Neural progenitor cell (in vitro differentiated cells): ENCODE measurements at regions not wholly inside any gene's neighbourhood (a gene's known extent, or its start where the extent isn't known, plus 50 kb on each side); places are given as distances from the start of the nearest gene placed in this dataset.

ENCODE experiments used
- DNase-seq: peaks from one replicate; pipeline ENCODE4 v3.0.0-alpha.2; 2016; ENCODE audit warnings: low spot score
- H2AFZ ChIP-seq: fragments of 200-600 bp; sonication (generic); replicated peaks from 2 replicates; pipeline ENCODE4 v1.6.1; 2016; ENCODE audit warnings: antibody characterized with exemption
- H3F3A ChIP-seq: fragments of 200-600 bp; sonication (generic); 2 replicates; pipeline ENCODE4 v1.6.1; 2016; ENCODE audit warnings: antibody characterized with exemption, low read depth
- H3K27ac ChIP-seq: fragments of 200-600 bp; sonication (generic); 2 replicates; pipeline ENCODE4 v1.5.1; 2016; ENCODE audit warnings: mild to moderate bottlenecking
- H3K27me3 ChIP-seq: fragments of 200-600 bp; sonication (generic); 2 replicates; pipeline ENCODE4 v1.6.1; 2016; ENCODE audit warnings: mild to moderate bottlenecking, moderate library complexity
- H3K36me3 ChIP-seq: fragments of 200-600 bp; sonication (generic); 2 replicates; pipeline ENCODE4 v1.5.1; 2016
- H3K4me1 ChIP-seq: fragments of 200-600 bp; sonication (generic); 2 replicates; pipeline ENCODE4 v1.6.1; 2016; ENCODE audit warnings: mixed run types
- H3K4me2 ChIP-seq: fragments of 200-600 bp; sonication (generic); 2 replicates; pipeline ENCODE4 v1.6.1; 2016
- H3K4me3 ChIP-seq: fragments of 200-600 bp; sonication (generic); 2 replicates; pipeline ENCODE4 v1.5.1; 2016
- H3K79me2 ChIP-seq: fragments of 200-600 bp; sonication (generic); 2 replicates; pipeline ENCODE4 v1.6.1; 2016; ENCODE audit warnings: low read depth
- H3K9ac ChIP-seq: fragments of 200-600 bp; sonication (generic); 2 replicates; pipeline ENCODE4 v1.6.1; 2016
- H3K9me3 ChIP-seq: fragments of 200-600 bp; sonication (generic); 2 replicates; pipeline ENCODE4 v1.5.1; 2016; ENCODE audit warnings: low read depth
- H4K20me1 ChIP-seq: fragments of 200-600 bp; sonication (generic); 2 replicates; pipeline ENCODE4 v1.6.1; 2016; ENCODE audit warnings: low read depth
- H3K27ac Mint-ChIP-seq: 3 replicates; pipeline ENCODE4 v1.8.0; 2021; ENCODE audit warnings: mixed read lengths
- H3K27me3 Mint-ChIP-seq: 2 replicates; pipeline ENCODE4 v1.8.0; 2022; ENCODE audit warnings: low read depth, mild to moderate bottlenecking, inconsistent platforms, moderate library complexity, mixed read lengths; ENCODE audit not compliant: insufficient read depth
- H3K36me3 Mint-ChIP-seq: 3 replicates; pipeline ENCODE4 v1.8.0; 2021; ENCODE audit warnings: mixed read lengths
- H3K4me1 Mint-ChIP-seq: 3 replicates; pipeline ENCODE4 v1.8.0; 2021; ENCODE audit warnings: mixed read lengths
- H3K4me3 Mint-ChIP-seq: 3 replicates; pipeline ENCODE4 v1.8.0; 2021; ENCODE audit warnings: mild to moderate bottlenecking, moderate library complexity, mixed read lengths
- H3K9me3 Mint-ChIP-seq: 3 replicates; pipeline ENCODE4 v1.8.0; 2020; ENCODE audit warnings: mixed read lengths
- CTCF ChIP-seq: fragments of 200-600 bp; sonication (generic); IDR thresholded peaks from 2 replicates; pipeline ENCODE4 v1.5.1; 2017; ENCODE audit warnings: antibody characterized with exemption, mild to moderate bottlenecking
- EZH2 ChIP-seq: fragments of 200-600 bp; sonication (generic); IDR thresholded peaks from 2 replicates; pipeline ENCODE4 v1.6.1; 2017; ENCODE audit warnings: antibody characterized with exemption, mild to moderate bottlenecking, moderate library complexity
- EZH2phosphoT487 ChIP-seq: fragments of 200-600 bp; sonication (generic); IDR thresholded peaks from 2 replicates; pipeline ENCODE4 v1.6.1; 2017; ENCODE audit warnings: antibody characterized with exemption

- Histone ChIP-seq H3K4me2 (no peak overlapping the region), H3F3A (no peaks in the 10 kb centered on the region), H3K79me2 (no peaks in the 10 kb centered on the region), H3K9ac (no peak overlapping the region), H3K36me3 (no peaks in the 10 kb centered on the region), H4K20me1 (no peaks in the 10 kb centered on the region), H3K27me3 (no peaks in the 10 kb centered on the region), H3K27ac (no peak overlapping the region), H2AFZ (peak overlapping the region; percentile 4), H3K9me3 (no peaks in the 10 kb centered on the region), H3K4me3 (no peak overlapping the region), H3K4me1 (no peaks in the 10 kb centered on the region)
- Mint-ChIP-seq H3K4me3 (no peak overlapping the region), H3K36me3 (no peaks in the 10 kb centered on the region), H3K4me1 (no peaks in the 10 kb centered on the region), H3K27me3 (no peaks in the 10 kb centered on the region), H3K27ac (no peak overlapping the region), H3K9me3 (no peaks in the 10 kb centered on the region)
- peak; percentile 47 for DNase-seq
- TF ChIP-seq EZH2 (no peak), CTCF (no peak), EZH2phosphoT487 (no peak)
These were observed 271.1 kb upstream of the SEMA3D start for GRCh38 chr7:85457911-85458310.

- Histone ChIP-seq H2AFZ (no peak overlapping the region), H3K4me2 (no peak overlapping the region), H3F3A (no peaks in the 10 kb centered on the region), H3K36me3 (no peaks in the 10 kb centered on the region), H3K4me3 (no peak overlapping the region), H3K27me3 (no peaks in the 10 kb centered on the region), H3K79me2 (no peaks in the 10 kb centered on the region), H3K9me3 (no peaks in the 10 kb centered on the region), H3K9ac (no peak overlapping the region), H3K27ac (no peak overlapping the region), H3K4me1 (no peaks in the 10 kb centered on the region), H4K20me1 (no peaks in the 10 kb centered on the region)
- H3K27me3 Mint-ChIP-seq: no peaks in the 10 kb centered on the region
- DNase-seq: no peak
- H3K4me3 Mint-ChIP-seq: no peak overlapping the region
- no peak for TF ChIP-seq EZH2
- no peak for TF ChIP-seq EZH2phosphoT487
- TF ChIP-seq CTCF: no peak
- H3K27ac Mint-ChIP-seq: no peak overlapping the region
- H3K36me3 Mint-ChIP-seq: no peaks in the 10 kb centered on the region
- no peaks in the 10 kb centered on the region for H3K9me3 Mint-ChIP-seq
- no peaks in the 10 kb centered on the region for H3K4me1 Mint-ChIP-seq
These were observed 269.4 kb upstream of the SEMA3D start for GRCh38 chr7:85456254-85456653.

- Mint-ChIP-seq H3K27ac (no peak overlapping the region), H3K4me3 (no peak overlapping the region), H3K4me1 (no peaks in the 10 kb centered on the region), H3K36me3 (no peaks in the 10 kb centered on the region), H3K27me3 (no peaks in the 10 kb centered on the region), H3K9me3 (no peaks in the 10 kb centered on the region)
- Histone ChIP-seq H3K4me3 (no peak overlapping the region), H3K27ac (no peak overlapping the region), H4K20me1 (no peaks in the 10 kb centered on the region), H3K36me3 (no peaks in the 10 kb centered on the region), H2AFZ (no peak overlapping the region), H3K79me2 (no peaks in the 10 kb centered on the region), H3K4me1 (no peaks in the 10 kb centered on the region), H3K9ac (no peak overlapping the region), H3K27me3 (no peaks in the 10 kb centered on the region), H3K4me2 (no peak overlapping the region), H3F3A (no peaks in the 10 kb centered on the region), H3K9me3 (no peaks in the 10 kb centered on the region)
- no peak for DNase-seq
- TF ChIP-seq EZH2: no peak
- no peak for TF ChIP-seq EZH2phosphoT487
These were observed 268.0 kb upstream of the SEMA3D start for GRCh38 chr7:85454904-85455303.

- H3K79me2 ChIP-seq: no peaks in the 10 kb centered on the region
- no peak for DNase-seq
- no peaks in the 10 kb centered on the region for H3K36me3 ChIP-seq
- no peak overlapping the region for H2AFZ ChIP-seq
- H3K4me2 ChIP-seq: no peak overlapping the region
- H3K9me3 Mint-ChIP-seq: no peaks in the 10 kb centered on the region
- H3K27ac ChIP-seq: no peak overlapping the region
- no peaks in the 10 kb centered on the region for H3K4me1 ChIP-seq
- H3K4me3 Mint-ChIP-seq: no peak overlapping the region
- H3K9me3 ChIP-seq: no peaks in the 10 kb centered on the region
- no peak overlapping the region for H3K9ac ChIP-seq
- no peaks in the 10 kb centered on the region for H3K27me3 ChIP-seq
- no peak overlapping the region for H3K4me3 ChIP-seq
- H3K27me3 Mint-ChIP-seq: no peaks in the 10 kb centered on the region
- no peaks in the 10 kb centered on the region for H4K20me1 ChIP-seq
- TF ChIP-seq EZH2phosphoT487: no peak
- TF ChIP-seq CTCF: no peak
- no peak for TF ChIP-seq EZH2
- no peaks in the 10 kb centered on the region for H3F3A ChIP-seq
- no peak overlapping the region for H3K27ac Mint-ChIP-seq
- no peaks in the 10 kb centered on the region for H3K36me3 Mint-ChIP-seq
- H3K4me1 Mint-ChIP-seq: no peaks in the 10 kb centered on the region
These were observed 265.8 kb upstream of the SEMA3D start for GRCh38 chr7:85452674-85453073.
